ENCODE measurements at regions not wholly inside any gene's neighbourhood (a gene's known extent, or its start where the extent isn't known, plus 50 kb on each side); places are given as distances from the start of the nearest gene placed in this dataset.

DNA sequence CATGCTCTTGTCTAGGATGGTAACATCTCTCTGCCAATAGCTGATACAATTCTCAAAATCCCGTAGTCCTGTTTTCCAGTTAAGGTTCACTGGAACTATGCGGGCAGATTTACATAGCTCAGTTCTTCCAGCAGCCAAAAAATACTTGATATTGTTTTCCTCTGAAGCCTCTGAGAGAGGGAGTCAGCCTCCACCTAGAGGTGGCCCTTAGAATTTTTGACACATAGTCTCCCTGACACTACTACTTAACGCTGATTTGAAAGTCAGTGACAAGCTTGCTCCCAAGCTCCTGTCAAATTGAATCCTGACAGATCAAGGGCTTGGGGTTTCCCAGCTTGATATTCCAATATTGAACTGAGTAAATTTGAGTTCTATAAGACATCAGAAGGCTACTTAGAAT lies 1780.1 kb downstream of the TP53TG3F start:
- no peaks in the 10 kb centered on the region for H3K27me3 ChIP-seq (ENCODE audit: control insufficient read depth in 1 of 2, insufficient read depth in 2 of 2, low read length in 2 of 2)
- 60 to 65% methylated on average over 3 of the region's 3 CpGs for WGBS, 2 donors
- no peaks in the 10 kb centered on the region for H3K4me1 ChIP-seq (ENCODE audit: control insufficient read depth in 2 of 2, insufficient read depth in 2 of 2, low read length in 1 of 2)
- H3K9me3 ChIP-seq (ENCODE audit: control insufficient read depth in 2 of 2, insufficient read depth in 1 of 2, low read depth in 1 of 2, low read length in 1 of 2) = peaks cover 2% of the 10 kb centered on the region in 2 donors
- no peak overlapping the region for H3K4me3 ChIP-seq (ENCODE audit: low read depth in 1 of 2, low read length in 2 of 2)
- no peaks in the 10 kb centered on the region for H3K36me3 ChIP-seq (ENCODE audit: control insufficient read depth in 2 of 2, insufficient read depth in 2 of 2, low read length in 1 of 2)
- no peak overlapping the region for H3K27ac ChIP-seq (ENCODE audit: low read depth in 2 of 2, low read length in 1 of 2)

DNA sequence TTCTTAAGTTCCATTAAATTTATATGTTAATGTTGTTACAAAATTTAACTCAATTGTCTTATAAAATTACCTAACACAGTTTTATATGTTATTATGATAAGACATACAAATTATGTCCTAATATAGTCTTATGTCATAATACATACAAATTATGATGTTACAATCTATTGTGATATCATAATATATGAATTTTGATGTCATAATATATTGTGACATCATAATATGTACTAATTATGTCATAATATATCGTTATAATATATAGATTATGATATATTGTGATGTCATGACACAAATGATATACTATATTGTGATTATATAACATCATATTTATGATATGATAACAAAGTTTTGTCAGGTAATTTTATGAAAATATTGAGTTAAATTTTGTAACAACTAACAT lies 1789.6 kb downstream of the TP53TG3F start:
- H3K27me3 ChIP-seq (ENCODE audit: control insufficient read depth in 1 of 2, insufficient read depth in 2 of 2, low read length in 2 of 2) = no peaks in the 10 kb centered on the region
- H3K36me3 ChIP-seq (ENCODE audit: control insufficient read depth in 2 of 2, insufficient read depth in 2 of 2, low read length in 1 of 2) = no peaks in the 10 kb centered on the region
- 16 to 20% methylated on average over 1 of the region's 1 CpG for WGBS, 2 donors
- no peak overlapping the region for H3K27ac ChIP-seq (ENCODE audit: low read depth in 2 of 2, low read length in 1 of 2)
- H3K4me1 ChIP-seq (ENCODE audit: control insufficient read depth in 2 of 2, insufficient read depth in 2 of 2, low read length in 1 of 2) = no peaks in the 10 kb centered on the region
- H3K4me3 ChIP-seq (ENCODE audit: low read depth in 1 of 2, low read length in 2 of 2) = no peak overlapping the region
- peaks cover 6 to 8% of the 10 kb centered on the region in 2 donors for H3K9me3 ChIP-seq (ENCODE audit: control insufficient read depth in 2 of 2, insufficient read depth in 1 of 2, low read depth in 1 of 2, low read length in 1 of 2)

DNA sequence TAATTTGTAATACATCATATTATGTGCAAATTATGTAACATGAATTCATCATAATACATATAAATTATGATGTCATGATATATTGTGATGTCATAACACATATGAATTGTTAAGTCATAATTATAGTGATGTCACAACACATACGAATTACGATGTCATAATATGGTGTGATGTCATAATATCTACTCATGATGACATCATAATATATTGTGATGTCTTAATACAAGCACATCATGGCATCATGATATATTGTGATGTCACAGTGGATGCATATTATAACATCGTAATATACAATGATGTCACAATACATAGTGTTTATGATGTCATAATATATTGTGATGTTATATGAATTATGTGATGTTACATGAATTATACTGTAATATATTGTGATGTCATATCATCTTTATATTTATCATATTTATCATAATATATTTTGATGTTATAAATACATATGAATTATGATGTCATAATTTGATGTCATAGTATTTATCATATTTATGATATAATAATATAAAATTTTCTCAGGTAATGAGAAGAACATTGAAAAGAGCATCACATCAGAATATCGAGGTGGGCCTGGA lies 1793.0 kb downstream of the TP53TG3F start:
- H3K9me3 ChIP-seq (ENCODE audit: control insufficient read depth in 2 of 2, insufficient read depth in 1 of 2, low read depth in 1 of 2, low read length in 1 of 2) = peaks cover 8 to 15% of the 10 kb centered on the region in 2 donors
- no peak overlapping the region for H3K27ac ChIP-seq (ENCODE audit: low read depth in 2 of 2, low read length in 1 of 2)
- 85% methylated on average over 4 of the region's 4 CpGs for WGBS, 2 donors
- H3K4me3 ChIP-seq (ENCODE audit: low read depth in 1 of 2, low read length in 2 of 2) = no peak overlapping the region
- no peaks in the 10 kb centered on the region for H3K4me1 ChIP-seq (ENCODE audit: control insufficient read depth in 2 of 2, insufficient read depth in 2 of 2, low read length in 1 of 2)
- no peaks in the 10 kb centered on the region for H3K27me3 ChIP-seq (ENCODE audit: control insufficient read depth in 1 of 2, insufficient read depth in 2 of 2, low read length in 2 of 2)
- H3K36me3 ChIP-seq (ENCODE audit: control insufficient read depth in 2 of 2, insufficient read depth in 2 of 2, low read length in 1 of 2) = no peaks in the 10 kb centered on the region

DNA sequence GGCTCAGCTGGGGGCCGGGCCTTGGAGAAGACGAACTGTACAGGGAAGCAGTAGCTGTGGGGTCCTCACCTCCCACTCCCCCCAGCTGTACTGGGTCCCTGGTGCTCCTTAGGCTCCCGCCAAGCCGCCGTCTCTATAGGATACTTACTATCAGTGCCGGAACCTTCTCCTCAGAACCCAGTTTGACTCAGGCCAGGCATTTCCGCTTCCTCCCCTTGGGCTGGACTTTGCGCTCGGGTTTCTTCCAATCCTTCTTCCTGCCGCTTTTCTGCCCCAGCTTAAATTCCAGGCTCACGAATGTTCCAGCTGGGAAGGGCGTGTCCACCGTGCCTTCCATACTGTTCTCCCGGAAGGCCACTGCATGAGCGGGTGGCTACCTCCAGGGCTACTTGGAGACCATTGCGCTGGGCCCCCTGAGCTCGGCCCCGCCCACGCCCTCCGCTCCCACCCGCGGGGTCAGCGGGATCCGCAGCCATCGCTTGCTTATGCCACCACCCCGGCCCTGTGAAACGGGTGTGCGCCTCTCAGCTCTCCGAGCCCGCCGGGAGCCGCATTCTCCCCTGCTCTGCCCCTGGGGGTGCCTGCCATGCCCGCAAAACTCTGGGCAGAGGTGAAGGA lies 1795.9 kb downstream of the TP53TG3F start:
- Histone ChIP-seq H3K4me1 (ENCODE audit: control insufficient read depth in 2 of 2, insufficient read depth in 2 of 2, low read length in 1 of 2) (no peaks in the 10 kb centered on the region), H3K27ac (ENCODE audit: low read depth in 2 of 2, low read length in 1 of 2) (no peak overlapping the region), H3K27me3 (ENCODE audit: control insufficient read depth in 1 of 2, insufficient read depth in 2 of 2, low read length in 2 of 2) (no peaks in the 10 kb centered on the region), H3K4me3 (ENCODE audit: low read depth in 1 of 2, low read length in 2 of 2) (no peak overlapping the region), H3K9me3 (ENCODE audit: control insufficient read depth in 2 of 2, insufficient read depth in 1 of 2, low read depth in 1 of 2, low read length in 1 of 2) (peaks cover 8 to 17% of the 10 kb centered on the region in 2 donors), H3K36me3 (ENCODE audit: control insufficient read depth in 2 of 2, insufficient read depth in 2 of 2, low read length in 1 of 2) (no peaks in the 10 kb centered on the region)
- 57 to 58% methylated on average over 31 to 33 of the region's 33 CpGs for WGBS, 2 donors

DNA sequence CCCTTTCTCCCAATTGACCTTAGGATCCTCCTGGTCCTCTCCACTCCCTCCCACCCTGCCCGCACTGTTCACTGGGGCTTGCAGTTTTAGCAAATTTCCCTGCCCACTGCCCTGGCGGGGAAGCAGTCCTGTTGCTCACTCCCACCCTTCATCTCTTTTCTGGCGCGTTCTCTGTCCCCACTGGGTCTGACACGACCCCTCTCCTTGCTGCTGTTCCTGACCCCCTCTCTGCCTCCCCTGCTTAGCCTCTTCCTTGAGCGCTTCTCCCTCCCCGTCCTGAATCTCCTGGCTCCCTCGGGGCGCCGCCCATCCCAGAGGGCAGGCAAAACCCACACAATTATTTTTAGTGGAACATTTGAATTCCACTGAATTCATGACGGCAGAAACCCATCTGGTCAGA lies 1796.4 kb downstream of the TP53TG3F start:
- no peak overlapping the region for H3K4me3 ChIP-seq (ENCODE audit: low read depth in 1 of 2, low read length in 2 of 2)
- 51 to 53% methylated on average over 11 of the region's 11 CpGs for WGBS, 2 donors
- no peaks in the 10 kb centered on the region for H3K4me1 ChIP-seq (ENCODE audit: control insufficient read depth in 2 of 2, insufficient read depth in 2 of 2, low read length in 1 of 2)
- H3K36me3 ChIP-seq (ENCODE audit: control insufficient read depth in 2 of 2, insufficient read depth in 2 of 2, low read length in 1 of 2) = no peaks in the 10 kb centered on the region
- H3K27me3 ChIP-seq (ENCODE audit: control insufficient read depth in 1 of 2, insufficient read depth in 2 of 2, low read length in 2 of 2) = no peaks in the 10 kb centered on the region
- H3K9me3 ChIP-seq (ENCODE audit: control insufficient read depth in 2 of 2, insufficient read depth in 1 of 2, low read depth in 1 of 2, low read length in 1 of 2) = peaks cover 5 to 14% of the 10 kb centered on the region in 2 donors
- H3K27ac ChIP-seq (ENCODE audit: low read depth in 2 of 2, low read length in 1 of 2) = no peak overlapping the region

DNA sequence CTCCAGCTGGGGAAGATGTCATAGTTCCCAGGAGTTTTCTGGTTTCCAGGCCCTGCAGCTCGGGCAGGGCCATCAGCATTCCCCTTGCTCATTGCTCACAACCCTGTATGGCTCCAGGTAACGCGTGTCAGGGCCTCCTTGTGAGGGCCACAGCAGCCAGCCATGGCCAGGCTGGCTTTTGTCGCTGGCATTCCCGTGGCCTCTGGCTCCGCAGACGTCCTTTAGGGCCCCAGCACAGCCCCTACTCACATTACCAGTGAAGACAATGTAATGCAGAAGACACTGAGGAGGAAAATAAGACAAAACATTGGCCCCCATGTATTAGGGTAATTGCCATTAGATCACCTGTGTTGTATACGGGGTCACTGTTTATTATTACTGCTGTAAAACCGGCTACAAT lies 1799.0 kb downstream of the TP53TG3F start:
- Histone ChIP-seq H3K27ac (ENCODE audit: low read depth in 2 of 2, low read length in 1 of 2) (no peak overlapping the region), H3K4me1 (ENCODE audit: control insufficient read depth in 2 of 2, insufficient read depth in 2 of 2, low read length in 1 of 2) (no peaks in the 10 kb centered on the region), H3K27me3 (ENCODE audit: control insufficient read depth in 1 of 2, insufficient read depth in 2 of 2, low read length in 2 of 2) (no peaks in the 10 kb centered on the region), H3K4me3 (ENCODE audit: low read depth in 1 of 2, low read length in 2 of 2) (no peak overlapping the region), H3K9me3 (ENCODE audit: control insufficient read depth in 2 of 2, insufficient read depth in 1 of 2, low read depth in 1 of 2, low read length in 1 of 2) (peaks cover 0 to 11% of the 10 kb centered on the region in 2 donors), H3K36me3 (ENCODE audit: control insufficient read depth in 2 of 2, insufficient read depth in 2 of 2, low read length in 1 of 2) (no peaks in the 10 kb centered on the region)
- 71 to 75% methylated on average over 9 of the region's 9 CpGs for WGBS, 2 donors

DNA sequence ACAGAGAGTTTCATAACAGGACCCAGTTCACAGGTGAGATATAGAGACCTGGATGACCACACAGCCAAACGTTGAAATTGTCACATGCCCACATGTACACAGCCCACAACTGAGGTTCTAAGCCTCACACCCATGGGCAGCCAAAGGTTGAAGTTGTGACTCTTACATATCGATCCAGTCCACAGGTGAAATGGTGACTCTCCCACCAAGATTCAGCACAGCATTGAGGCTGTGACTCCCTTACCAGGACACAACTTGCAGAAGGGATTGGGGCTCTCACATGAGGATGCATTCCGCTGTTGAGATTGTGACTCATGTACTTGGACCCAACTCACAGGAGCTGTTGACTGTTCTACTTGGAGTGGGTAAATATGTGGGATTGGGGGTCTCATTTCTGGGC lies 1836.4 kb downstream of the TP53TG3F start:
- Histone ChIP-seq H3K9me3 (ENCODE audit: control insufficient read depth in 2 of 2, insufficient read depth in 1 of 2, low read depth in 1 of 2, low read length in 1 of 2) (no peaks in the 10 kb centered on the region), H3K36me3 (ENCODE audit: control insufficient read depth in 2 of 2, insufficient read depth in 2 of 2, low read length in 1 of 2) (no peaks in the 10 kb centered on the region), H3K27me3 (ENCODE audit: control insufficient read depth in 1 of 2, insufficient read depth in 2 of 2, low read length in 2 of 2) (no peaks in the 10 kb centered on the region), H3K4me3 (ENCODE audit: low read depth in 1 of 2, low read length in 2 of 2) (no peak overlapping the region), H3K4me1 (ENCODE audit: control insufficient read depth in 2 of 2, insufficient read depth in 2 of 2, low read length in 1 of 2) (peaks cover 0 to 2% of the 10 kb centered on the region in 2 donors), H3K27ac (ENCODE audit: low read depth in 2 of 2, low read length in 1 of 2) (no peak overlapping the region)
- WGBS, 2 donors = 58% methylated on average over 3 of the region's 3 CpGs

DNA sequence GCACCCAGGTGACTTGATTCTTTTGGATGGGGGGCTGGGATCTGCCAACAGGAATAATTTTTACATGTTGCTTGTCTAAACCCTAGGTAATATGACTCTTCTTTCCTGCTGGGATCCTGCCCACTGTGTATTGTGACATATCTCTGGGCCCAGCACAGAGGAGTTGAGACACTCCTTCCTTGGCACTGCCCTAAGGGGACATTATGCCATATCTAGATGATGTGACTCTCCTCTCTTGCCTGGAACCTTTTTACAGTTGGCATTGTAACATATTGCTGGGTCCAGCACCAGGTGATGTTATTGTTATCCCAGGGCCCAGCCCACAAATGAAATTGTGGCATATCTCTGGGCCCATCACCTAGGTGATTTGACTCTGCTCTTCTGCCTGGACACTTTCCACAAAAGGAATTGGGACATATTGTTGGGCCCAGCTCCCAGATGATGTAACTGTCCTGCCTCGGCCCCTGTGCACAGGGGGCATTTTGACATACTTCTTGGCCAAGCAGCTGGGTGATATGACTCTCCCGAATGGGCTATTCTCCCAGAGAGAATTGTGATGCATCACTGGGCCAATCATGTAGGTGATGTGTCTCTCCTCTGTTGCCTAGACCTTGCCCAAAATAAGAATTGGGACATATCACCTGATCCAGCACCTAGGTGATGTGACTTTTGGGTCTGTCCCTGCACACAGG lies 1837.7 kb downstream of the TP53TG3F start:
- Histone ChIP-seq H3K36me3 (ENCODE audit: control insufficient read depth in 2 of 2, insufficient read depth in 2 of 2, low read length in 1 of 2) (no peaks in the 10 kb centered on the region), H3K27me3 (ENCODE audit: control insufficient read depth in 1 of 2, insufficient read depth in 2 of 2, low read length in 2 of 2) (no peaks in the 10 kb centered on the region), H3K4me1 (ENCODE audit: control insufficient read depth in 2 of 2, insufficient read depth in 2 of 2, low read length in 1 of 2) (peaks cover 0 to 2% of the 10 kb centered on the region in 2 donors), H3K4me3 (ENCODE audit: low read depth in 1 of 2, low read length in 2 of 2) (no peak overlapping the region), H3K9me3 (ENCODE audit: control insufficient read depth in 2 of 2, insufficient read depth in 1 of 2, low read depth in 1 of 2, low read length in 1 of 2) (no peaks in the 10 kb centered on the region), H3K27ac (ENCODE audit: low read depth in 2 of 2, low read length in 1 of 2) (no peak overlapping the region)
- WGBS, 2 donors = 62 to 65% methylated on average over 2 of the region's 2 CpGs

DNA sequence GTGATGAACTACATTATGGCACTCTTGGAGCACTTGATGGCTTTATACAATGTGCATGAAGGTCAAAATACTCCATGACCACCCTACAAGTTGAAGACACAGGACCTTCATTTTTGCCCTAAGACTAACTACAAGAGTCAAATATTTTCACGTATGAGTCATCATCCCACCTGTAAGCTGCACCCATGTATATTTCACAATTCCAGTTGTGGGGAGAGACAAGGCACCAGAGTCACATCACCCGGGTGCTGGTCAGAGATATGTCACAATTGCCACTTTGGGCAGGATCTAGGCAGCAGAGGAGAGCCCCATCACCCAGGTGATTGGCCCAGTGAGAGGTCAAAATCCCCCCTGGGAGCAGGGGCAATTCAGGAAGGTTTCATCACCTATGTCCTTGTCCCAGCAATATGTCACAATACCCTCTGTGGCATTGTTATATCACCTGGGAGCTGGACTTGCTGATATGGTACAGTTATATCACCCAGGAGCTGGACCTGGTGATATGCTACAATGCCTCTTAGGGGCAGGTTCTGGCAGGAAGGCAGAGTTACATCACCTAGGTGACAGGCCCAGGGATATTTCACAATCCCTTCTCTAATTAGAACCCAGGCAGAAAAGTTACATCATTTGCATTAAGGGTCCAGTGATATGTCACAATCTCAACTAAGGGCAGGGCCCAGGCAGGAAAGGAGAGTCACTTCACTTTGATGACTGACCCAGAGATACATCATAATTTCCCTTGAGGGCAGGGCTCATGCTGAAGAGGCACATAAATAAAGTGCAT lies 1839.2 kb downstream of the TP53TG3F start:
- Histone ChIP-seq H3K36me3 (ENCODE audit: control insufficient read depth in 2 of 2, insufficient read depth in 2 of 2, low read length in 1 of 2) (no peaks in the 10 kb centered on the region), H3K4me3 (ENCODE audit: low read depth in 1 of 2, low read length in 2 of 2) (no peak overlapping the region), H3K27ac (ENCODE audit: low read depth in 2 of 2, low read length in 1 of 2) (peak overlapping the region in 1 of 2 donors; percentile 7), H3K27me3 (ENCODE audit: control insufficient read depth in 1 of 2, insufficient read depth in 2 of 2, low read length in 2 of 2) (no peaks in the 10 kb centered on the region), H3K9me3 (ENCODE audit: control insufficient read depth in 2 of 2, insufficient read depth in 1 of 2, low read depth in 1 of 2, low read length in 1 of 2) (no peaks in the 10 kb centered on the region), H3K4me1 (ENCODE audit: control insufficient read depth in 2 of 2, insufficient read depth in 2 of 2, low read length in 1 of 2) (peaks cover 0 to 2% of the 10 kb centered on the region in 2 donors)
- 41 to 42% methylated on average over 2 of the region's 2 CpGs for whole genome bisulfite sequencing, 2 donors
